Uterus (tissue), 2 donors: ENCODE measurements at regions not wholly inside any gene's neighbourhood (a gene's known extent, or its start where the extent isn't known, plus 50 kb on each side); places are given as distances from the start of the nearest gene placed in this dataset.

Experiments used
- POLR2A ChIP-seq, 2 donors: fragments of 450-650 bp; IDR thresholded peaks; one replicate each; pipeline ENCODE4 v1.6.1; 2016; ENCODE audit warnings: antibody characterized with exemption in 2 of 2, mild to moderate bottlenecking in 1 of 2, moderate library complexity in 1 of 2
- TF ChIP-seq, protein P1 (sequence below), 4 experiments: fragments of 200-600 bp in 2 of 4; fragments of 450-650 bp in 2 of 4; sonication (generic) in 2 of 4; IDR thresholded peaks; one replicate each; pipeline ENCODE4 v1.5.1; 2016 to 2019; ENCODE audit warnings: antibody characterized with exemption in 4 of 4, mild to moderate bottlenecking in 2 of 4, moderate library complexity in 1 of 4

DNA sequence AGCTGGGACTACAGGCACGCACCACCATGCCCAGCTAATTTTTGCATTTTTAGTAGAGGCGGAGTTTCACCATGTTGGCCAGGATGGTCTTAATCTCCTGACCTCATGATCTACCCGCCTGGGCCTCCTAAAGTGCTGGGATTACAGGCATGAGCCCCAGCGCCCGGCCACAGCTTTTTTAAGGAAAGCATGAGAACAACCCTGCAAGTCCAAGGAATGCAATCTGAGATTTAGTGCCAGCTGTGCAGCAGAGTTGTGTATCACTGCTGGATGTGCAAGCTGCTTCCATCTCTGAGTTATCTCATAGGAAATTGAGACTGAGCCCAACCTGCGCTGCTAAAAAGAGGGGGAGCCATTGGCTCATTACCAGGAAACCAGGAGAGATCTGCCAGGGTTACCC lies 399.9 kb upstream of the CYRIA start:
- TF ChIP-seq, protein P1, sequence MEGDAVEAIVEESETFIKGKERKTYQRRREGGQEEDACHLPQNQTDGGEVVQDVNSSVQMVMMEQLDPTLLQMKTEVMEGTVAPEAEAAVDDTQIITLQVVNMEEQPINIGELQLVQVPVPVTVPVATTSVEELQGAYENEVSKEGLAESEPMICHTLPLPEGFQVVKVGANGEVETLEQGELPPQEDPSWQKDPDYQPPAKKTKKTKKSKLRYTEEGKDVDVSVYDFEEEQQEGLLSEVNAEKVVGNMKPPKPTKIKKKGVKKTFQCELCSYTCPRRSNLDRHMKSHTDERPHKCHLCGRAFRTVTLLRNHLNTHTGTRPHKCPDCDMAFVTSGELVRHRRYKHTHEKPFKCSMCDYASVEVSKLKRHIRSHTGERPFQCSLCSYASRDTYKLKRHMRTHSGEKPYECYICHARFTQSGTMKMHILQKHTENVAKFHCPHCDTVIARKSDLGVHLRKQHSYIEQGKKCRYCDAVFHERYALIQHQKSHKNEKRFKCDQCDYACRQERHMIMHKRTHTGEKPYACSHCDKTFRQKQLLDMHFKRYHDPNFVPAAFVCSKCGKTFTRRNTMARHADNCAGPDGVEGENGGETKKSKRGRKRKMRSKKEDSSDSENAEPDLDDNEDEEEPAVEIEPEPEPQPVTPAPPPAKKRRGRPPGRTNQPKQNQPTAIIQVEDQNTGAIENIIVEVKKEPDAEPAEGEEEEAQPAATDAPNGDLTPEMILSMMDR (IDR thresholded peaks at IDR 0.05), result no peak
- TF ChIP-seq POLR2A (IDR thresholded peaks at IDR 0.05), result no peak
